CD4-positive, alpha-beta T cell treated with Interferon alpha-2 for 1 hour (primary cell): ENCODE measurements at regions not wholly inside any gene's neighbourhood (a gene's known extent, or its start where the extent isn't known, plus 50 kb on each side); places are given as distances from the start of the nearest gene placed in this dataset.

Experiments
- DNase-seq, 2 donors: peaks; one replicate each; pipeline ENCODE4 v3.0.0-alpha.2; 2020 to 2022

DNA sequence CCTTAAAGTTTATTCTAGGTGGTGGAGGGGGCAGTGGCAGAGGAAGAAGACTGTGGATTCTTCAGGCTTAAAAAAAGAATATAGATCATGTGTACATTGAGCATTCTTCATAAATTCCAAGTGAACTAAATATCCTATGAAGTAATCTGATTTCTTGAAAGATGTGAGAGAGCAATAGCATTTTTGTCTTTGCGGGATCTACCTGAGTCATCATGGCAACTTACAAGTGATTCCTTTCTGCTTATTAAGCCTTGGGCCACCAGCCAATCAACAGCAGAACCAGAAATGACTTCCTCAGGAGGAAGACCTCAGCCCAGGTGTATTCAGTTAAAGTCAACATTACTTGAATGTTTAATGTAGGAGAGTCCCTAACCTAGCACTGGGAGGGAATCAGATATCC, 756.9 kb downstream of the TFAP2A start:
- DNase-seq: no peak

DNA sequence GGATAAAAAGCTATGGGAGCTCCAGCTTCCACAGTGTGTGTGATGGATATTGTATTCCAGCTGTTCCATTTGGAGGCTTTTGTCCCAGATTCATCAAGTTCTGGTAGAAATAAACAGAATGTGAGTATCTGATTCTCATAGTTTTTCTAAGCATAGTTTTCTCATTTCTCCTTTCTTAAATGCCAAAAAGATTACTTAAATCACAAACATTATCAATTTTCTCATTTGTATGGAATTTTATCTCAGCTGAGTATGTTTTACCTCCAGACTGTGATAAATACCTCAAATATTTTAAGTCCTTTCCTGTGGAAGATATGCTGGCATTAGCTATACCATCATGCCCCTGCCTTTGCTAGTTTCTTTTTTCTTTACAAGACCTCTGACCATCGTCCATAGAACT, 767.3 kb downstream of the TFAP2A start:
- no peak for DNase-seq

DNA sequence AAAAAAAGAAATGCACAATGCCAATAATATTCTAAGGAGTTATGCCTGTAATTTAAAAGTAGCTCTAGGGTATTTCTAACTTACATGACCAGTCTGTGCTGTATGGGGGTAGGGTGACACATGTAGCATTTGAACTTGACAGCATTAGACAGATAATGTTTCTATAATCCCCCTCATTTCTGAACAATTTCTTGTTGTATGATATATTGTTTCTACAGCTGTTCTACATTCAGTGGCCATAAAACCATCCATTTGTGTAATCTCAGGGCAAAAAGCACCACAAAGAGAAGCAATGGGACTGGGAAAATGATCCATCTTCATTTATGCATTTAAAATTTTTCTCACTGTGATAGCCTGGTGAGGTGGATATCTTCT, 767.8 kb downstream of the TFAP2A start:
- no peak for DNase-seq

DNA sequence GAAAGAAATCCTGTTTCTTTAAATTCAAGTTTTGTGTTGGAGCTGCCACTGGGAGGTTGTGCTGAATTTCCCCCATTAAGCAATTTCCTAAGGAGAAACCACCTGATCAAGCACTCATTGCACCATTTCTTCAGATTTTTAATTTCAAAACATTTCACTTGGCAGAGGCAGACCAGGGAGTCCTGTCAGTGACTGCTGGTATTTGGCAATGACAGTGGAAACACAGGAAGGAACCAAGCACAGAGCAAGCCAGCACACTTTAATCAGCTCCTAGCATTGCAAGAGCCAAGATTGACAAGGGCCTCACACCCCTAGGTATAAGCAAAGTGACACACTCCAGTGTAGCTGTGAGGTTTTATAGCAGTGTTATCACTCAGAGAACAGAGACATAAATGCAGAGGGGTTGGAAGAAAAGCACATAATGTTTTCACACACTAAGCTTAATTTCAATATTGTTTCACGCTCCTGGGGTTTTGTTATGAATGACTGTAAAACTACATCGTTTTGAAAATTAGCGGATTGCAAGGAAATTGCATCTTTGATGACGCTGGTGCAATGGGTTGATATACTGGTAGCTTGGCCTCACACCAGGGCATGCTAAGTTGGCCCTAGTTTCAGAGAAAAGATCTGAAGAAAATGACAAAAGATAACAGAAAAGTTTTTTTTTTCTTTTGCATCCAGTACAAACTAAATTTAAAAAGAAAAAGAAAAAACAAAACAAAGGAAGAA, 768.4 kb downstream of the TFAP2A start:
- DNase-seq: no peak

DNA sequence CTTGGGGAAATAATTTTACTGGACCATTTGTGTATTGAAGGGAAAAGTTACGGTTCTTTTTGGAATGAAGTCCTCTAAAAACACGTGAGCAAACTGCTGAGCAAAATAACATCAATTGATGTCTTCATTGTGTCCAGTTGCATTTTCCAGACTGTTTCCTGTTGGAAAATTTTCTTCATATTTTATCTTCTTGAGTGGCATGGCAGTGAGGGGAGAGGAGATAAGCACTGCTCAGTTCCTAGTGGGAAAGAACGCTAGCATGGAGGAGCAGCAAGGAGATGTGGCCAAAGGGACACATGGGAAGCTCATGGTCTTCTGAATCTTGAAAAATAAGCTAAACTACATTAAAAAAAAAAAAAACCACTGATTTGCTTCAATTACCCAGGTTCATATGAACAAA, 776.0 kb downstream of the TFAP2A start:
- no peak for DNase-seq

DNA sequence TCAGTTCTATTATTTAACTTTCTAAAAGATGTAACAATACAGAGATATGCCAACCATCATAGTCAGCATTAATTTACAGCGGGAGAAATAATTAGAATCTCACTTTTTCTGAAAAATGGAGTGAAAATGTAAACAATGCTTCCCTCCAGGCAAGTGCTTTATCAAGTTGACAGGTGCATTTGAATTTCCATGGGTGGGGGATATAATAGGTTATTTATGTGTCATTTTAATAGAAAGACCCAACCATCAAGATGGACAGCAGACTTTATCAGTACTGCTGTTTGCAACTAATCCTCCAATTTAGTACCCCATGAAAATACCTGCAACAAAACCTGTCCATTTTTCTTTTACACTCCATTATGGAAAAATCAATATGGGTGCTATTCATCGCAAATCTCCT, 780.1 kb downstream of the TFAP2A start:
- no peak for DNase-seq

DNA sequence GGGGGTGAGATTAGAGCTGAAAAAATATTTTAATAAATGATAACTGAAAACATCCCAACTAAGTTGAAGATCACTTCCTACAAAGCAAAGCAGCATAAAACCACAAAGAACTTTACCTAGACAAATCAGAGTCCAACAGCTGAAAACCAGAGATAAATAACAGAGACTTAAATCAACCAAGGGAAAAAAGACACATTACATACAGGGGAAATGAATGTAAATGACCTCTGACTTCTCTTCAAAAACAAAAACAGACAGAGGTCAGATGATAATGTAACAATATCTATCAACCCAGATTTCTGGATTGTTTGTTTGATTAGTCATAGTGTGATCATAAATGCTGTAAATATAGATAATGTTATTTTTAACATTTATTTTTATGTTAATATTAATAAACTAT, 782.8 kb downstream of the TFAP2A start:
- no peak for DNase-seq

DNA sequence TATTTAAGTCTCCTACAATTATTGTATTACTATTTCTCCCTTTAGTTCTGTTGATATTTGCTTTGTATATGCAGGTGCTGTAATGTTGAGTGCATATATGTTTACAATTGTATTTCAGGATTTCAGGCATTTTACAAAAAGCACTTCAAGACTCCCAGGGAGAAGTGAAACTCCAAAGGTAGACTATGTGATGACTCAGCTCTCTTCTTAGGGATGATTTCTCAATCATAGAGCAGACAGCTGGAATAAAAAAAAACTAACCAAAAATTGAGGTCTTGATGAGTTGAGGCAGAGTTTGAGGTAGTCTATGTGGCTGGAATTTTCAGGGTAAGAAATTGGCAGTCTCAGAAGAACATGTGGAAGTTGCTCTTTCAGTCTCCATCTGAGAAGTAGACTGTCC, 786.1 kb downstream of the TFAP2A start:
- DNase-seq: no peak

DNA sequence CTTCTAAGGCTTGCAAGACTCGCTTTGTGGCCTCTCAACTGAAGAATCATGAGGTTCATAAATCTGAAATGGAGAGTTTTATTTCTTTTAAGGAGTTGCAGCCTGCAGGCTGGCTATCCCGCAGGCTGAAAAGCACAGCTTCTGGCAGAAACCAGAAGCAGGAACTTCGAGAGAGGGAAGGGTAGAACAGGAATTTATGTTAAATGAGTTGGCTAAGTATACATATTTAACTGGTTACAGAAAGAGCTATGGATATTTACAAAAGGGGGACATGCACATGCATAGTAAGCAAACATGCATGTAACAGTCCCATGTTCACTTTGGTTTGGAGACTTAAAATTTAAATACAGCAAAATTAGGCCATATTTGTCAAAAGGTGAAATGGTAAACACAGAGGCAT, 787.0 kb downstream of the TFAP2A start:
- no peak for DNase-seq

DNA sequence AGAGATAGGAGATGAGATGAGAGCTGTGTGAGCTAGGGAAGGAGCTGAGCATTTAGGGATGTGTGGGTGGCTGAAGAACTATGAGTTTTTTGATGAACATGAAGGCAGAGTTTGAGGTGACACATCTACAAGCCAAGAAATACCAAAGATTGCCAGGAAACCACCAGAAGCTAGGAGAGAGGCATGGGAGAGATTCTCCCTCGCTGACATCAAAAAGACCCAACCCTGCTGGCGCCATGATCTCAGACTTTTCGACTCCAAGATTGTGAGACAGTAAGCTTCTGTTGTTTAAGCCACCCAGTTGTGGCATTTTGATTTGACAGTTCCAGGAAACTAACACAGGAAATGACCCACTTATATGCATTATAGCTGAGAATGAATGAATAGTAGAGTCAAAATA, 790.9 kb downstream of the TFAP2A start:
- peak in 1 of 2 donors; percentile 3 for DNase-seq

DNA sequence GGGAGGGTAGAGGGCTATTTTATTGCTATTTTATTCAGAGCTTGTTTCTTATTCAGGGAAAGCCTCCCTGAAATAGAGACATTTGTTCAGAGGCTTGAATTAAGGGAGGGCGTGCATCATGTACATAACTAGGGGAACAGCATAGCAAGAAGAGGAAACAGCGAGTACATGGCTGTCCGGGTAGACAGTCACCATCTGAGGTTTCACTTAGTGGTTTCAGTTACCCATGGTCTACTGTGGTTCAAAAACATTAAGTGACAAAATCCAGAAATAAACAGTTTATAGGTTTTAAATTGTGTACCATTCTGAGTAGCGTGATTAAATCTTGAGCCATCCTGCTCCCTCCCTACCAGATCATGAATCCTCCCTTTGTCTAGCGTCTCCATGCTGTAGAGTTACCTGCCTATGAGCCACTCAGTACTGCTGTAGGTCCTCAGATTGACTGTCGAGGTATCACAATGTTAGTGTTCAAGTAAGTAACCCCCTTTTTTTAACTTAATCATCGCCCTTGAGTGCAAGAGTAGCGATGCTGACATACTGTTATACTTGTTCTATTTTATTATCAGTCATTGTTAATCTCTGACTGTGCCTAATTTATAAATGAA, 791.5 kb downstream of the TFAP2A start:
- no peak for DNase-seq

DNA sequence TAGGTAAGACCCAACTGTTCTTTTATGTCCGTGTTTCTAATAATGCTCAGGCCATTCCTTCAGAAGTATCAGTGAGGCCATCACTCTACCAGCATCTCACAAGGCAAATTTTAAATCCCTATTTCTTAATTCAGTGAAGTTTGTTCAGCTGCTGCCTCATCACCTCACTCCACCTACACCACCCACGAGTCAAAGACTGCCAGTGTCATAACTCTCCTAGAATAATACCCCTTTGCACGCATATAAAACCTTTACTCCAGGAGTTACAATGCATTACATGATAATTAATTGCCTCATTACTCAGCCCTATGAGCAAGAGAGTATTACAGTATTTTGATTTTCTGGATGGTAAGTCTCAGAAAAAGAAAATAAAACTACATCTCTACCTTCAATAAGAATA, 793.6 kb downstream of the TFAP2A start:
- DNase-seq: no peak

DNA sequence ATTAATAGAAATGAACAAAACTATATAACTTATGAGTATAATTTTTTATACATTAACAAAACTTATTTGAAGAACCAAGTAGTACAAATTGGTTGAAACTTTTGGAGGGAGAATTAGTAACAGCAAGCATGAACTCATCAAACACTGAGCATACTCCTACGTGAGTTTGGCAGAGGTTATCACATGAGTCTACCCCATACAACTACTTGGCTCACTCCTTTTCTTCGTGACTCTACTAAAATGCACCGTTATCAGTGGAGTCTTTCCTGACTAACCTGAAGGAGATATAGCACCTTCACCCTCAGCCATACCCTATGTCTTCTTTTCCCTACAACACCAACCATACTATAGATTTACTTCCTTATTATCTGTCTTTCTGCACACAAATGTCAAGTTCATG, 794.2 kb downstream of the TFAP2A start:
- DNase-seq: no peak

DNA sequence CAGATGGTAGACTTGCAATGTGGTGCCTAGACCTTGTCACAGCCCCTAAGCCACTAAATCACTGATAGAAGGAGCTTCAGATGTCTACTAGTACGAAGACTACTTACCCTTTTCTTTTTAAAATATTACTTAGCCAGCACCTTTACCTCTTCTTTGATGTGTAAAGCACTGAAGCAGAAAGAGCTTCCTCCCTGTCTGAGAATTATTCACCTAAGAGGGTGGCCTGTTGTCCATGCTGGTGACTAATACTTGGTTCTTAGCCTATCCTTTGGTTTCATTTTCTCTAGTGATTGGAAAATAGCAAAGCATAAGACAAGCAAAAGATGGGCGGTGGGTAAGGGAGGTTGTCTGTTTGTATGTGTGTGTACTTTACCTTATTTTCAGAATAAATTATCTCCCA, 794.6 kb downstream of the TFAP2A start:
- DNase-seq: no peak

DNA sequence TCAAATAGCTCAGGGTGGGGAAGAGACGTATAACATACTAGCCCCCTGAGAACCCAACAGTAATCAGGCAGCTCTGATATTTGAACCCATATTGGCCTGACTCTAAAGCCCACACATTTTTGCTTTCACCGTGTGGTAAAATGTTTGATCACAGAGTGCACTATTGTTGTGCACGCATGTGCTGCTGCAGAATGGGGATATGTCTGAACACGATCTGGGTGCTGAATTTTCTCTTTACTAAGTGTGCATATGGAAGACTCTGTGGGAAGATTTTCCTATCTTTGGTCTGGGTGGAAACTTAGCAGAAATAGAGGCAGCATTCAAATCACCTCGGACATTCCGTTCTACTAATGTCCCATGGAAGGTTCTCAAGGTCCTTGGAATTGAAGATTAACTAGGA, 800.1 kb downstream of the TFAP2A start:
- no peak for DNase-seq

DNA sequence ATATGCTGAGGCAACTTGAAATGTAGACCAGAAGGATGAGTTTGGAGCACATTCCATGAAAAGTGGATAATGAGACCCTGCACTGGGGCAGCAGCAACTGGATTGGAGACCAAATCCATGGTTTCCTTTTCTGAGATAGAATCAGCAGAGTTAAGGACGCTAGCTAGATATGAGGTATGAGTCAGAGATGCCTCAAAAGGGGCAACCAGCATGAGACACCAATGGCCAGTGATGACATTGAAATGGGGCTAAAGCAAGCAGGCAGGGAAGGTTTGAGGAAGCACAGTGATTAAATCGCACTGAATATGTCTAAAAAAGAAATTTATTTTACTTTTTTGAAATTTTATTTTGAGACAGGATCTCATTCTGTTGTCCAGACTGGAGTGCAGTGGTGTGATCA, 802.4 kb downstream of the TFAP2A start:
- no peak for DNase-seq

DNA sequence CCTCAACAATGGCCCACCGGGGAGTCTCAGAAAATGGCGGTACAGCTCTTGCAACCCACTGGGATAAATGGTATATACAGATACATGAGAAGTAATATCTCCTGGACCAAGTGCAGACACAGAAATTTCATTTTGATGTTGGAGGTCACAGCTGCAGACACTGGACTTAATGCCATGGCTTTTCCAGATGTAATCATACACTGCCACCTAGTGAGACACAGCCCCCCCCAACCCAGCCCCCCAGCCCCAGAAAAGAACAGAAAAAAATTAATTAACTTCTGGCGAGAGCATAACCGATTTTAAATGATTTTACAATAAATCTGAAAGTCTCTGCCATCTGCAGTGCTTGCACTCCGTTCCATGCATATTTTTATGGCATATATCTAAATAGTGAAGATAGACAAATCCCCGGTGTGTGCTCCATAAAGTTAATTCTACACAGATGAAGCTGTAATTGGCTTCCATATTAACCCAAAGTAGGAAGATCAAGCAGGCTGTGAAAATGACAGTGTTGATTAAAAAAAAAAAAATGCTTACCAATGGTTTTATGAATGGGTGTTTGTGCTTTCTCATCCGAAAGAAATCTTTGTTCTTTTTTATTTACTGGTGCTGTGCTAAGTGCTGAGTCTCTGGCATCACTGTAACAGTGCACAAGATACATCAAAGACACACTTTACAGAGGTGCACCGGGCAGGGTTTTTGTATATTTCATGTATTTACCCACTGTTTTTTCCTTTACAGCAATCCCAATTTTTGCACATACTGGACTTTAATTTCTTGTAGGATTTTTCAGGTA, 804.1 kb downstream of the TFAP2A start:
- DNase-seq: no peak

DNA sequence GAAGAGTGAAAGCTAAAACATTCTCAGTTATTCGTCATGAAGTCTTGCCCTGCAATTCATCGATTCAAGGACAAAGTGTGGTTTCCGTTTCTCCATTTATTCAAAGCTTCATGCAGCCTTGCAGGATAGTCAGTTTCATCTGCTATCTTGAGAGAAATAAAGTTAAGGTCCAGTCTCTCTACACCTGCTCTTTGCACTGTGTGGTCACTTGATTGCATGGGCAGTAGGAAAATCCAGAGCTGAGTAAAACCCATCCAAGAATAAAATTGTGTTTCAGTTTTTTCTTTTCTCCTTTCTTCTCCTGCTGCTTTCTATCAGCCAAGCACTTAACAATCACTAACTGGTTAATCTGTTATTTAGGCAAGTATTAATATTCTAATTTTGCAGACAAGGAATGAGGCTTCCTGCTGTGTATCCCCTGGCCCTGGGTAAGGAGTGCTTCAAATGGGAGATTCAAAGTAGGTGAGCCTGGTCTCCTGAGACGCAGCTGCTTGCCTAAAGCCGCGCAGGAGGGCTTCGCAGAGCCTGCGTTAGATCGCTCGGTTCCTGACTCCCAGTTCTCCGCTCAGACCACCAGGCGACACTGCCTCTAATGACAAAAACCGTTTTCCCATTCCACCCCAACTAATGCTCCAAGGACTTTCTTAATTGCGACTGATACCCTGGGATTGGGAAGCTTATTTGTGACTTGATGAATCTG, 808.3 kb downstream of the TFAP2A start:
- no peak for DNase-seq

DNA sequence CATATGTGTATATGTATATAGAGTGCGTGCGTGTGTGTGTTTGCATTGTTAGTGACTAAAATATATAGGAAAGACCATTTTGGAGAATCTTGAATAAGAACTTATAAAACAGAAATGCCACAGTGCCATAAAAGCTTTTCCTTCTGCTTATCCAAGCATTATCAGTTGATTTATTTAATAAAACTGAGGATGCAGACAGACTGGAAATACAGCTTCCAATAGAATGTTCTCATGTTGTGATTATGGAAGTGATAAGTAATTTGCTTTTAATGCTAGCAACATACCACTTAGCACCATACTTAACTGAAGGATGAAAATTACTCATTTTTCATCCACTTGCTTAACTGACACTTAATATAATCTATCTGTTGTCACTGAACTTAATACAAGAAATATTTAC, 820.1 kb downstream of the TFAP2A start:
- no peak for DNase-seq

DNA sequence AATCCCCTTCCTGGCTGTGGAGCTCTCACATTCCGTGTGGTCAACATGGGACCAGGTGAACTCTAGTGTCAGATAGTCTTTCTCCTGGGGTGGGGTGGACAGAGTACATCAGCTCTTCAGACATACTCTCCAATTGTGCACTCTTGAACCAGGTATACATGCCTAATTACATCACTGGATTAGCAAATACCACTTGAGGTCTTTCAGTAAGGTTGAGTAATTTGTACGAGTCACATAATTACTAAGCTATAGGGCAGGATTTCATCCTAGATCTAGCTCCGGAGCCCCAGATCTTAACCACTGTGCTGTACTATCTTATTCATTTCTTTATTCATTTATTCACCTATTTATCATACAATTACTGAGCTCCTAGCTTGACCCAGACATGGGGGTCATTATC, 821.3 kb downstream of the TFAP2A start:
- no peak for DNase-seq

DNA sequence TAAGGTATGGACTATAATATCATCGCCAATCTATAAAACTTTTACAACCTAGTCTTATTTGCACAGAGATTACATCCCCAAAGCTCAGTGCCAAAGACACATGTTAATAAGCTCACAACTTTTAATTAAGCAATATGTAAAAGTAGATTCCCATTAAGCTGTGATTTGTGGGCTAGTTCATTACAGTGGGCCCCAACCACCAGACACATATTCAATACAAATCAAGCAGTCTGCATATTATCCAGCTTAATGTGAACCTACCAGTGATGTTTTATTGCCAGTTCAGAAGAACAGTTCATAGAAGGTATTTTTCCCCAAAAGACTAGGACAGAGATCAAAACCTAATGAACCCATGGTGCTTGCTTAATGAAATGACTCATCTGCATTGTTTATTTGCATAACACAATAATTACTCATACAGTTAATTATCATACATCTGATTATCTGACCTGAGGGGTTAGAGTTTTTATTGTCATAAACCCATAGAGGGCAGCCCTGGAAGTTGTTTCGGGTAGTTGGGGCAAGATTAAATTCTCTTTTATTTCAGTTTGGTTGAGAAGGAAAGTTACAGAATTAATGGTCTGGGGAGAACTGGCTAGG, 831.0 kb downstream of the TFAP2A start:
- no peak for DNase-seq

DNA sequence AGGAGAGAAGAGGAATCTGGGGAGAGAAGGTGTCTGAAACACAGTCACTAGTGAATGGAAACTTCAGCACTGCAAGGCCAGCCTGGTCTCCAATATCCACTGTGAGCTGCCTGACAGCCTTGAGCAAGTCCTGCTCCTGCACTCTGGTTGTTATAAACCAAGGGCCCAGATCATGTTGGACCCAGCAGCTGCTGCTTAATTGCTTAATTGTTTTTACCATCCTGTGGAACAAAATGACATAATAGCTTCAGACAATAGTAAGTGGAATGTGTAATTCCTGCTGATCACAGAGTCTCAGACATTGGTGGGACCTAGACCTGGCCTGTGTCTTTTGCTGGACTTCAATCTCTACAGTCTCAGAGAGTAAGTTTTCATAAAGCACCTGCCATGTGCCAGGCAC, 833.7 kb downstream of the TFAP2A start:
- no peak for DNase-seq

DNA sequence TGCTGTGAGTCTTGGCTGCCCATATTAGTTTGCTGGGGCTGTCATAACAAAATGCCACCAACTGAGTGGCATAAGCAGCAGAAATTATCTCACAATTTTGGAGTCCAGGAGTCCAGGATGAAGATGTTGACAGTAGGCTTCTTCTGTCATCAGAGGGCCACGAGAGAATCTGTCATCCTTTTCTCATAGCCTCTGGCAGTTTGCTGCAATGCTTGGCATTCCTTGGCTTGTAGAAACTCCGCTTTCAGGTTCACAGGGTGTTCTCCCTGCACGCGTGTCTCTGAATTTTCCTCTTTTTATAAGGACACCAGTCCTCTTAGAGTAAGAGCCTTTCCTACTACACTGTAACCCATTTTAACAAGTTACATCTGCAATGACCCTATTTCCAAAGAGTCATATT, 838.4 kb downstream of the TFAP2A start:
- no peak for DNase-seq
